Liver (tissue), 3 donors: ENCODE measurements at regions not wholly inside any gene's neighbourhood (a gene's known extent, or its start where the extent isn't known, plus 50 kb on each side); places are given as distances from the start of the nearest gene placed in this dataset.

ENCODE experiments used
- CTCF ChIP-seq: fragments of 150-350 bp; IDR thresholded peaks from 2 replicates; pipeline ENCODE4 v1.5.1; 2017; ENCODE audit warnings: improper control_type of control experiment, low read depth, low read length; ENCODE audit not compliant: missing input control
- FOXA2 ChIP-seq: IDR thresholded peaks from 2 replicates; pipeline ENCODE4 v1.6.1; 2016; ENCODE audit warnings: antibody characterized with exemption
- HNF4G ChIP-seq: IDR thresholded peaks from 2 replicates; pipeline ENCODE4 v1.6.1; 2016; ENCODE audit warnings: antibody characterized with exemption
- MAX ChIP-seq: IDR thresholded peaks from 2 replicates; pipeline ENCODE4 v1.6.1; 2016; ENCODE audit warnings: antibody characterized with exemption
- YY1 ChIP-seq: IDR thresholded peaks from 2 replicates; pipeline ENCODE4 v1.6.1; 2016; ENCODE audit warnings: antibody characterized with exemption, mild to moderate bottlenecking
- ZBTB33 ChIP-seq: IDR thresholded peaks from 2 replicates; pipeline ENCODE4 v1.6.1; 2016; ENCODE audit warnings: antibody characterized with exemption
- donor health status: healthy.
- donor health status: healthy.

- TF ChIP-seq HNF4G: no peak
- no peak for TF ChIP-seq CTCF
- TF ChIP-seq ZBTB33: no peak
- TF ChIP-seq FOXA2: no peak
- TF ChIP-seq MAX: no peak
- TF ChIP-seq YY1: no peak
Measured at GRCh38 chr10:105538874-105539273, 897.8 kb downstream of the SORCS3 start.
